GM06990 (cell line): ENCODE measurements at regions not wholly inside any gene's neighbourhood (a gene's known extent, or its start where the extent isn't known, plus 50 kb on each side); places are given as distances from the start of the nearest gene placed in this dataset.

ENCODE experiments used
- DNase-seq: peaks from one replicate; pipeline ENCODE4 v3.0.0-alpha.2; 2011; ENCODE audit not compliant: insufficient read length; ENCODE audit errors: extremely low read depth
- H3K27me3 ChIP-seq: replicated peaks from 2 replicates; pipeline ENCODE4 v1.6.0; 2011; ENCODE audit warnings: low read length; ENCODE audit not compliant: control insufficient read depth, insufficient read depth
- H3K36me3 ChIP-seq: 2 replicates; pipeline ENCODE4 v1.5.1; 2011; ENCODE audit warnings: low read length; ENCODE audit not compliant: control insufficient read depth, insufficient read depth
- H3K4me3 ChIP-seq: replicated peaks from 2 replicates; pipeline ENCODE4 v1.5.1; 2011; ENCODE audit warnings: low read depth, mild to moderate bottlenecking, control low read depth, low read length
- TF ChIP-seq, protein P1 (sequence below): IDR thresholded peaks from 2 replicates; pipeline ENCODE4 v1.5.1; 2011; ENCODE audit warnings: low read length, control low read depth, mild to moderate bottlenecking, inconsistent platforms; ENCODE audit not compliant: insufficient read depth, poor library complexity, severe bottlenecking

- Histone ChIP-seq H3K36me3 (no peaks in the 10 kb centered on the region), H3K4me3 (no peak overlapping the region), H3K27me3 (no peaks in the 10 kb centered on the region)
- no peak for DNase-seq
- TF ChIP-seq, protein P1, sequence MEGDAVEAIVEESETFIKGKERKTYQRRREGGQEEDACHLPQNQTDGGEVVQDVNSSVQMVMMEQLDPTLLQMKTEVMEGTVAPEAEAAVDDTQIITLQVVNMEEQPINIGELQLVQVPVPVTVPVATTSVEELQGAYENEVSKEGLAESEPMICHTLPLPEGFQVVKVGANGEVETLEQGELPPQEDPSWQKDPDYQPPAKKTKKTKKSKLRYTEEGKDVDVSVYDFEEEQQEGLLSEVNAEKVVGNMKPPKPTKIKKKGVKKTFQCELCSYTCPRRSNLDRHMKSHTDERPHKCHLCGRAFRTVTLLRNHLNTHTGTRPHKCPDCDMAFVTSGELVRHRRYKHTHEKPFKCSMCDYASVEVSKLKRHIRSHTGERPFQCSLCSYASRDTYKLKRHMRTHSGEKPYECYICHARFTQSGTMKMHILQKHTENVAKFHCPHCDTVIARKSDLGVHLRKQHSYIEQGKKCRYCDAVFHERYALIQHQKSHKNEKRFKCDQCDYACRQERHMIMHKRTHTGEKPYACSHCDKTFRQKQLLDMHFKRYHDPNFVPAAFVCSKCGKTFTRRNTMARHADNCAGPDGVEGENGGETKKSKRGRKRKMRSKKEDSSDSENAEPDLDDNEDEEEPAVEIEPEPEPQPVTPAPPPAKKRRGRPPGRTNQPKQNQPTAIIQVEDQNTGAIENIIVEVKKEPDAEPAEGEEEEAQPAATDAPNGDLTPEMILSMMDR = no peak
Measured at GRCh38 chr18:42619771-42620170, 495.7 kb downstream of the RIT2 start.

- Histone ChIP-seq H3K36me3 (no peaks in the 10 kb centered on the region), H3K4me3 (no peak overlapping the region), H3K27me3 (no peaks in the 10 kb centered on the region)
- TF ChIP-seq, protein P1 = no peak
- DNase-seq = no peak
Measured at GRCh38 chr18:42620657-42621056, 494.8 kb downstream of the RIT2 start.

DNA sequence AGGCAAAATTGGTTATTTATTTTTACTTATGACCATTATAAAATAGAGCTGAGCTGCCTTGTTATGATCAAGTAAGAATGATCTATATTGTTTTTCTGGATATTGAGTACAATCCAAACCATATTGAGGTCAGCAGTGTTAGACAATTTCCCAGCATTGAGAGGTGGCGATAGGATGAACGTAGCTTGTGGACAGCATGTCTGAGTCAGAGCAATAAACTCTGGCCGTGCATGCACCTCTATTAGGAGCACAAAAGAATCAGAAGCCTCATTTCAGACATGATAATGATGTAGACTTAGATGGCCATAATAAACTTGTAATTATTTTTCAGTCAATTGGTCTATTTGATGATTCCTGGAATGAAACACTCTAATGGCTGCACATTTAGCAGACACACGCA, 491.6 kb downstream of the RIT2 start:
- Histone ChIP-seq H3K27me3 (no peaks in the 10 kb centered on the region), H3K36me3 (no peaks in the 10 kb centered on the region), H3K4me3 (no peak overlapping the region)
- TF ChIP-seq, protein P1 = no peak
- DNase-seq = no peak

- Histone ChIP-seq H3K27me3 (no peaks in the 10 kb centered on the region), H3K36me3 (no peaks in the 10 kb centered on the region), H3K4me3 (no peak overlapping the region)
- DNase-seq = no peak
- TF ChIP-seq, protein P1 = no peak
Measured at GRCh38 chr18:42632801-42633200, 482.7 kb downstream of the RIT2 start.

GRCh38 chr18:42635378-42636048, 480.0 kb downstream of the RIT2 start:
- Histone ChIP-seq H3K36me3 (no peaks in the 10 kb centered on the region), H3K27me3 (no peaks in the 10 kb centered on the region), H3K4me3 (no peak overlapping the region)
- TF ChIP-seq, protein P1 = peak; percentile 21
- DNase-seq = no peak

DNA sequence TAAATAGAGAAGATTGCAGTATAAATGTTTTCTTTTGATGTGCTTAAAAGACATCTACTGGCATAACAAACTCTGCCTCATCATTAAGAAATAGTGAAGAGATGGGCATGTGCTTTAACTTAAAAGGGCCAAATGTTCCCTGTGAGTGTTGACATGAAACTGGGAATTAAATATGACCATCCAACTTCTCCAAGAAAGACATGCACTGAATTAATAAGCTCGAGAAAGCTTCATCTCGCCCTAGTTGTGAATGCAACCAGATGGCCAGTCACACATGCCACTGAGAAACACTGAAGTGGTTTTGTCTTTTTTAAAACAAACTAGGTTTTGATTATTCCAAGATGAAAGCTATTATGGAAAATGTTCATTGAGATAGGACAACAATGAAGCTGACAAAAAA, 479.2 kb downstream of the RIT2 start:
- TF ChIP-seq, protein P1 = no peak
- no peak for DNase-seq
- H3K4me3 ChIP-seq = no peak overlapping the region
- H3K27me3 ChIP-seq = no peaks in the 10 kb centered on the region
- no peaks in the 10 kb centered on the region for H3K36me3 ChIP-seq
